Esophagus muscularis mucosa (tissue), 3 donors: ENCODE measurements at regions not wholly inside any gene's neighbourhood (a gene's known extent, or its start where the extent isn't known, plus 50 kb on each side); places are given as distances from the start of the nearest gene placed in this dataset.

ENCODE experiments used
- CTCF ChIP-seq, 3 experiments: fragments of 200-600 bp in 2 of 3; fragments of 450-650 bp in 1 of 3; sonication (generic) in 2 of 3; IDR thresholded peaks; one replicate each; pipeline ENCODE4 v1.5.1; 2017 to 2019; ENCODE audit warnings: antibody characterized with exemption in 3 of 3, mild to moderate bottlenecking in 2 of 3, moderate library complexity in 1 of 3
- POLR2A ChIP-seq: fragments of 450-650 bp; IDR thresholded peaks from one replicate; pipeline ENCODE4 v1.6.1; 2017; ENCODE audit warnings: antibody characterized with exemption, moderate library complexity, mild to moderate bottlenecking, low read depth
- POLR2AphosphoS5 ChIP-seq, 2 donors: sonication (generic); formaldehyde crosslinking; IDR thresholded peaks; one replicate each; pipeline ENCODE4 v1.6.1; 2017; ENCODE audit warnings: antibody characterized with exemption in 2 of 2

GRCh38 chr9:106757514-106757913 is 105.5 kb upstream of the ZNF462 start:
- TF ChIP-seq POLR2AphosphoS5 (IDR thresholded peaks at IDR 0.05) (no peak), CTCF (IDR thresholded peaks at IDR 0.05) (no peak), POLR2A (no peak)
